Mononuclear cell (primary cell): ENCODE measurements at regions not wholly inside any gene's neighbourhood (a gene's known extent, or its start where the extent isn't known, plus 50 kb on each side); places are given as distances from the start of the nearest gene placed in this dataset.

Source experiments
- H3K27me3 ChIP-seq: 2 replicates; pipeline ENCODE4 v1.6.0; 2011; ENCODE audit warnings: low read length, control low read depth; ENCODE audit not compliant: insufficient read depth
- H3K4me1 ChIP-seq: 2 replicates; pipeline ENCODE4 v1.5.1; 2011; ENCODE audit warnings: mild to moderate bottlenecking, low read length, control low read depth; ENCODE audit not compliant: insufficient read depth
- H3K4me3 ChIP-seq: 2 replicates; pipeline ENCODE4 v1.5.1; 2011; ENCODE audit warnings: mild to moderate bottlenecking, low read length, moderate library complexity
- H3K9me3 ChIP-seq: 2 replicates; pipeline ENCODE4 v1.5.1; 2011; ENCODE audit warnings: low read depth, mild to moderate bottlenecking, control low read depth, low read length

DNA sequence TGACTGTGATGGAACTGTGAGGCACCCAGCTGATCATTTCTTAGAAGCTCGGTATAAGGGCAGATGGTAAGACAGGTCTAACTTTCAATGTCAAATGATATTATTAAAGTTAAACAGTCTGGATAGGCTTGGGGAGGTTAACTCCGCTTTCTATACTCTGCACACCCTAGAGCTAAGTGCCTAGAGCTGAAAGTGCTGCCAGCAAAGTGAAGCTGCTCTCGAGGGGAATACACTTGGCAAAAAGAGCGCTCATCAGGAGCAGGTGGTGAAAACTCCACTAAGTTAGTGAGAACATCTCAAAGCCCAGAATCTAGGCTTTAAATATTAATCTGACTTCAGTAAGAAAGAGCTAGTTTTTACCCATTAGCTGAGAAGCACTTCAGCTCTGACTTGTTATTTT is 349.6 kb upstream of the SLC30A5 start:
- peaks cover 11% of the 10 kb centered on the region for H3K4me1 ChIP-seq
- no peaks in the 10 kb centered on the region for H3K27me3 ChIP-seq
- no peaks in the 10 kb centered on the region for H3K9me3 ChIP-seq
- no peak overlapping the region for H3K4me3 ChIP-seq

DNA sequence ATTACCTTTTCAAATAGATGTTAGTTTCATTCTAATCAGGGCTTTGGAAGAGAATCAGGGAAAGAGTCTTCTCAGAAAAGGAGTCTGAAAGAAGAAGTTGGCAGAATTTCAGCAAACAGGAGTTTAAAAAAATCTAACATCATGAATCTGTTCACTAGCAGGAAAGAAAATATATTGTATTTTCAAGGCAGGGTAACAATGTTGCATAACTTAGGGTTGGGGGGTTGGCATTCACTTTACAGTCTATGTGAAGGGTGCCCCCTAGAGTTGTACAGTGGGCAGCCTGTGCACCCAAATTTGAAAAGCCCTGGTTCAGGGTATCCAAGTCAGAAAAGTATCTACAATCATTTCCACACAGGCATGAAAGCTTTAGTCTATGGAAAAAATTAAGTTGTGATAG is 348.4 kb upstream of the SLC30A5 start:
- no peaks in the 10 kb centered on the region for H3K27me3 ChIP-seq
- H3K4me3 ChIP-seq = no peak overlapping the region
- peaks cover 3% of the 10 kb centered on the region for H3K4me1 ChIP-seq
- H3K9me3 ChIP-seq = no peaks in the 10 kb centered on the region

DNA sequence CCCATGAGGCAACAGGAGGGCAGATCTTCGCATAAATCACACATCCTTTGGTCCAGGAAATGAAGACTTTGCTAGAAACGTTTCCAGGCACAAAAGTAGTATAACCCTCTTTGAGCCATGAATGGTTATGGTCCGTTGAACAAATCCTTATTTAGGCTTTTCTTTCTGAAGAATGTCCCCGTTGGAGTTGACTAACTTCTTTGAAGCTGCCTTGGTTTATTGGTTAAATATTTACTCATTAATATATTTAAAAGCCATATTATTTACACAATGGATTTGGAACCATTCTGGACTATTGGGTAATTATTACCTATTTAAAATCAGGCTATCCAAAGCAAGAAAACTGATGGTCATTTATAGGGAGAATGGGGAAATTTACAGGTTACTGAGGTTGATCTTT is 347.6 kb upstream of the SLC30A5 start:
- Histone ChIP-seq H3K4me1 (no peaks in the 10 kb centered on the region), H3K9me3 (no peaks in the 10 kb centered on the region), H3K27me3 (no peaks in the 10 kb centered on the region), H3K4me3 (no peak overlapping the region)

DNA sequence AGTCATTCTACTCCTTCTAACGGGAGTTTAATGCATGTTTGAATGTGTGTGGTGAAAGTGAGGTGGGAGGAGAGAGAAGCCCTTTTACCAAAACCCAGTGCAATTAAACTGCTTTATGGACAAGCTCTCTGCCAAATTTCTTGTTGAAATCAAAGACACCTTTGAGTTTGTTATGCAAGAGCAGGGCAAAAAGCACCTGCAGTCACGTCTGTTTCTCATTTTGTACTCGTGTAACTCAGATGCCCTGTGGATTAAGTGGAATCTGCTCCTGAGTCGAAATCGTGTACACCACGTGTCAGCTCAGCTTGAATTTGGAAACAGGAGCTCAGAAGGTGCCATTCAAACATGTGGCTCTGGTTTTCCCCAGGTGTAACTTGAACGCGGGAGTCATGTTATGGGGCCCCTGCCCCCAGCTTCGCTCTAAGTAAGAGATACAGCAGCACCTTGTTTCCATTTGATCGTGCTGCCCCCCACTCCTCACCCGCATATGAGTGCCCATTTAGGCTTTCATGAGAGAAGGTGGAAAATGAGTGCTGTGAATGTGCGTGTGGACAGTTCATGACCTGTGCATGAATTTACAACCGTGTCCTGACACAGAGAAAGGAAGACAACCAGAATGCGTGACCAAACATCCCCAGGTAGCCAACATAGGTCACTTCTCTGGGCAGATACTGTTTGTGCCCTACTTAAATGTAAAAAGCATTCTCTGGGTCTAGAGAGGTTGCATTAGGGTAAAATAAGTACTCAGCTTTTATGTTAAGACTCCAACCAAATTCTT is 347.0 kb upstream of the SLC30A5 start:
- H3K4me3 ChIP-seq = no peak overlapping the region
- H3K27me3 ChIP-seq = no peaks in the 10 kb centered on the region
- H3K4me1 ChIP-seq = no peaks in the 10 kb centered on the region
- no peaks in the 10 kb centered on the region for H3K9me3 ChIP-seq

DNA sequence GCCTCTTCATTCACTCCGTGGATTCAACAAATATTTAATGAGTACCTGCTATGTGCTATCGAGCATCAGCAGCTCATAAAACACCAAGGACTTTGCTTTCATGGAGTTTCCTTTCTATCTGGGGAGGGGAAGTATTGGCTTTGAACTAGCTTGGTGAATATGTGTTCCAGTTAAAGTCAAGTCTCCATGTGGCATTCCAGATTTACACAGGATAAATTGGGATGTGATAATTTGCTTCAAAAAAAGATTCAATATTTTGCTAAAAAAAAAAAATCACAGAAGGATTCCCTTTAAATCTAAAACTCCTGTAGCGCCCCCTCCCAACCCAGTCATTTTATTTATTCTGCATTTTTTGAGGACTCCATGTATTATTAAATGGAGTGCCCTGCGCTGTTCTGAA is 346.3 kb upstream of the SLC30A5 start:
- H3K4me1 ChIP-seq = no peaks in the 10 kb centered on the region
- H3K27me3 ChIP-seq = no peaks in the 10 kb centered on the region
- H3K9me3 ChIP-seq = no peaks in the 10 kb centered on the region

DNA sequence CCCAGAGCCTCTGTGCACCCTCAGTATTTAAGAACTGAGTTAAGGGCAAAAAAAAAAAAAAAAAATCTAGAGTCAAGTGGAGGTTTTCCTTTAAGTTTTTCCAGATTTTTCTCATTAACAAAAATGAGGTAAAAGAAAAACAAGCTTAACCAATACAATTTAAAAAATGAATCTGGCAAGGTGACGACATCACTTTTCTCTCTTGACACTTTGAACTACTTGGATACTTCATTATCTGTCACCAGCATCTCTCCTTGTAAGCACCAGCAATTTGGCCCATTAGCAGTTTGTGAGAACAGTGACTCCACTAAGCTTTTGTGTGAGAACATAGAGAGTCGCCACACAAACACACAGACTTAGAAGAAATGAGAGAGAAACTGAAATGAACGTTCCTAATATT is 345.7 kb upstream of the SLC30A5 start:
- Histone ChIP-seq H3K9me3 (no peaks in the 10 kb centered on the region), H3K4me1 (no peaks in the 10 kb centered on the region), H3K27me3 (no peaks in the 10 kb centered on the region), H3K4me3 (no peak overlapping the region)

More for the DNA sequence above, 346.3 kb upstream of the SLC30A5 start:
- H3K4me3 ChIP-seq = no peak overlapping the region

DNA sequence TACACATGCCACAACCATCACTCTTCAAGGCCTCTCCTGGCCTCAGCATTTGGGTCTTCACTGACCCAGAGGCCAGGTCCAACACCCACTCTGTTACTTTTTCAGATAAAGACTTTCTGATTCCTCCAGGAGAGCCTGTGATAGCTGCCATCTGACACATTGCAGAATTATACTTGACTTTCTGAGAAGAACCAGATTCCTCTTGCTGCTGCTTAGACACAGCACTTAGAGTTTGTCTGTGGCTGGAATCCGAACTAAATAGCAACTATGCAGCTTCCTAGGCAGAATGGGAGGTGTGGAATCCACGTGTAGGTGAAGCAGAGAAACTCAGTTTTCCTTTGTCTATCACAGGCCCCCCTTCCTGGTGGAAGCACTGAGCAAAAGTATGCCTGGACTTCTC is 344.7 kb upstream of the SLC30A5 start:
- Histone ChIP-seq H3K9me3 (no peaks in the 10 kb centered on the region), H3K4me1 (no peaks in the 10 kb centered on the region), H3K4me3 (no peak overlapping the region)

DNA sequence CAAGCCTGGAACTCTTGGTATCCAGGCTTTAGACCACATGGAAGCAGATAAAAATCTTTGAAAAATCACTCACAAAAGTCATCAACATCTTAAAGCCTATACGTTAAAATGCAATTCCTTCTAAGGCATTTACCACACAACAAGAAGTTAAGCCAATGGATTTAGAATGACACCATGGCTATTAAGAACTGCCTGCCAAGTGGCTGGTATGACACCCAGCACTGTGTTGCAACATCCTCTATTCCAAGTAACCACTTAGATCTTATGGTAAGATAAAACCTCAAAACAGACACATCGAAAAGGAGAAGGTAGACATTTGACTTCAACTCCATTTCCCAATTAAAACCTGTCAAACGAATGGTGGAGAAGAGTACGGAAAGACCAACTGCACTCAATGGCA is 344.2 kb upstream of the SLC30A5 start:
- H3K4me1 ChIP-seq = no peaks in the 10 kb centered on the region

More for the DNA sequence above, 344.7 kb upstream of the SLC30A5 start:
- no peaks in the 10 kb centered on the region for H3K27me3 ChIP-seq

DNA sequence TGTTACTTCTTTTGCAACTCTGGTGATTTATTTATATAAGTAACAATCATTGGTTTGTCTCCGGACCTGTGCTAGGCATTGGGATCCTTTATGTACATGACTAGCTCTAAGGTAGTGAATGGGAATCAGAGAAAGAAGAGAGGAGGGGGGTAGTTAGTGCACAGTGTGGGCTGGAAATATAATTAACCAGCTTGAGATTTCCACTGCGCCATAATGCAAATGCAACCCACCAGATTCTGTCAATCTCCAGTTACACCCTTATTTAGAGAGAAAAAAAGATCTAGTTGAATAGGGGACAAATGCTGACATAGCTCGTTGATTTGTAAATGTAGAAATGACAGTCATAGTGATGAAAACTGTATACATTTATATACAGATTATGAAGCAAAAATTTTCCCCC is 342.2 kb upstream of the SLC30A5 start:
- H3K9me3 ChIP-seq = no peaks in the 10 kb centered on the region
- H3K27me3 ChIP-seq = no peaks in the 10 kb centered on the region
- H3K4me1 ChIP-seq = no peaks in the 10 kb centered on the region

More for the DNA sequence above, 344.2 kb upstream of the SLC30A5 start:
- Histone ChIP-seq H3K27me3 (no peaks in the 10 kb centered on the region), H3K4me3 (no peak overlapping the region), H3K9me3 (no peaks in the 10 kb centered on the region)

DNA sequence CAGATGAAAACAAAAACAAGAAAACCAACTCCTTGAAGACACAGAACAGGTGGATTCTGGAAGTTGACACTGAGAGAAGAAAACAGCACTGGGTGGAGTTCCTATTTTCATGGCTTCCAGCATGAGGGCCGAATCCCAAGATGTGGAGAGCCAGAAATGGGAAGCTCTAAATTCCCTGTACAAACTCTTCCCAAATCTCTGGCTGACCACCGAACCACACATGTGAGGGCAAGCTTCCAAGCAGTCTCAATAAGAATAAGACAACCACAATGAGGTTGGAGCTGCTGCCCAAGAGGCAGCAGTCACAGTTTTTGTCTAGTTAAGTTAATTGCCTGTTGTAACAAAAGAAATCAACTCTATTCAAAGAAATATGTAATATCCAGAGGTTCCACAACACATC is 339.3 kb upstream of the SLC30A5 start:
- H3K27me3 ChIP-seq = no peaks in the 10 kb centered on the region
- H3K4me1 ChIP-seq = no peaks in the 10 kb centered on the region
- no peaks in the 10 kb centered on the region for H3K9me3 ChIP-seq
- H3K4me3 ChIP-seq = no peak overlapping the region

More for the DNA sequence above, 342.2 kb upstream of the SLC30A5 start:
- no peak overlapping the region for H3K4me3 ChIP-seq

DNA sequence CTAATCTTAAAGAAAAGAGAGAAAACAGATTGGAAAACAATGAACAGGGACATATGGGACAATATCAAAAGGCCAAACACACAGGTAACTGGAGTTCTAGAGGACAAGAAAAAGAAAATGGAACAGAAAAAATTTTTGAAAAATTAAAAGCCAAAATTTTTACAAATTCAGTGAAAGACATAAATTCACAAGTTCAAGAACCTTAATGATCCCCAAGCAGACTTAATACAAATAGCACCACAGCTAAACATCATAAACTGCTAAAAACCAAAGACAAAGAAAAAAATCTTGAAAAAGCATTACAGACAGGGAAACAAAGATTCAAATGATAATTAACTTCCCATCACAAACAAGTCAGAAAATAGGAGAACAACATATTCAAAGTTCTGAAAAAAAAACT is 338.5 kb upstream of the SLC30A5 start:
- Histone ChIP-seq H3K4me3 (no peak overlapping the region), H3K27me3 (no peaks in the 10 kb centered on the region), H3K9me3 (no peaks in the 10 kb centered on the region), H3K4me1 (no peaks in the 10 kb centered on the region)

DNA sequence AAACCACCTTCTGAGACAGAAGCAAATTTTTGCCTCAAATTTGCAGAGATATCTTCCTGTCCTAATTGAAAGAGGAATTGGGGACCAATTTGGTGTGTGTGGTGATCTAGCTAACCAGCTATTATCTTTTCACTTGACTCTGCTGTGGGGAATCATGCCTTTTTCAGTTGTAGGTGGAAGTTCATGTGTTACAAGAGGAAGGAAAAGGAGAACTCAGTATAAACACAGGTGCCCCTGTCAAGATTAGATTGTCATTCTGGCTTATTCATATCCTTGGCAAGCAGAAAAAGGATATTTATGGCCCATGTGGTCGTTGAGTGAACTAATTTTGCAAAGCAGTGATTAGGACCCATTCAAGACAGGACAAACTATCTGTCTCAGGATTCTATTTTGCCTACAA is 336.8 kb upstream of the SLC30A5 start:
- Histone ChIP-seq H3K4me3 (no peak overlapping the region), H3K4me1 (no peaks in the 10 kb centered on the region), H3K9me3 (no peaks in the 10 kb centered on the region), H3K27me3 (no peaks in the 10 kb centered on the region)

DNA sequence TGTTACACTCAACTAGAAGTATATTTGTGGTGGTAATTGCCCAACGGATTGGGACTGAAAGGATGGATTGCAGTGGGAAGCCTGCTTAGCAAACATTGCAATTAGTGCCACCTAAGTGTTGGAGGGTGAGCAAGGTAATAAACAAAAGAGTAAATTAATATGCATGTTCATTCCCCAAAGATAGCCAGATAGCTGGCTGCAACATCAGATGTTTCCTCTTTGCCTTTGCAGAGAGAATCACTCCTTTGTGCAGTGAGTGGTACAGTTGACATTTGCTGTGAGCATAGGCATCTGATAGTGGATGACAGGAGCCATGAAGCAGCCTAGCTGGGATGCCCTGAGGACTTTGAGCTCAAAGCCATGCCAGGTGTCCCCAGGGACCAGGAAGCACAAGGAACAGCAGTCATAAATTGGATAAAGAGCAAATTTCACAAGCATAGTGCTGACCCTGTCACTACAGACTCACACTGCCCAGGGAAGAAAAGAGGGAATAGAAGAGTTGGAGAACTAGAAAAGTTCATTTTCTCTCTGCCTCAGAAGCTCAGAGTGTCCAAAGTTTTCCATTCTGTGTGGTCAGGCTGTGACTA is 336.1 kb upstream of the SLC30A5 start:
- Histone ChIP-seq H3K4me1 (no peaks in the 10 kb centered on the region), H3K9me3 (no peaks in the 10 kb centered on the region), H3K27me3 (no peaks in the 10 kb centered on the region), H3K4me3 (no peak overlapping the region)

DNA sequence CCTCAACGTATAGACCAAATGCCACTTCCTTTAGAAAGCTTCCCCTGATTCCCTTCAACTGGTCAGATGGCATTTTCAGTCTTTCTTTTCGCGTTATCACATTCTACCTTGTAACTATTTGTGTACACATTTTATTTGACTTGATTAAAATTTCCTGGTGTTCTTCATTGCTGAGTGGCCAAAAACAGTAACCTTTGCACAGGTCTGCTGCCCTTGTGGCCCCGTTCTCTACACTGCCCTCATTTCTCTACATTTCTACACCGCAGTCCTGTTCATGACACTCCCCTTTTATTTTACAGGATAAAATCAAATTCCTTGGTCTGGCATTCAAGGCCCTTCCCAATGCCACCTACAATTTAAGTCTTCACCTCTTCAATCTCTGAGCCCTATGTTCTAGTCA is 334.2 kb upstream of the SLC30A5 start:
- H3K9me3 ChIP-seq = no peaks in the 10 kb centered on the region
- H3K27me3 ChIP-seq = no peaks in the 10 kb centered on the region
- no peak overlapping the region for H3K4me3 ChIP-seq
- H3K4me1 ChIP-seq = no peaks in the 10 kb centered on the region

DNA sequence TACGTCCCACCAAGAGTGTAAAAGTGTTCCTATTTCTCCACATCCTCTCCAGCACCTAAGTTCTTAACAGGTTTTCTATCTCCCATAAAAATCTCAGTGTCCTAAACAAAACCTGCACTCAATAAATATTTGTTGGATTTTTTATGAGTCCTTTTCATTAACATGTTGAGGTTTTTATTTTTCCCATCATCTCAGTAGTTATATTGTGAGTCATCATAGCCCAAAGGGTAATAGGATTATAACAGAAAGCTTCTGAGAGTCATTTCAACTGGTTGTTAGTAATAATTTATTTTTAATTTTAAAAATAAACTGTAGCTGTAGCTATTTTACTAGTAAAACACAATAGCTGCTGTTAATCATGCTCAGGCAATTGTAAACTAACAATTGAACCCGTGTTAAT is 331.6 kb upstream of the SLC30A5 start:
- Histone ChIP-seq H3K9me3 (no peaks in the 10 kb centered on the region), H3K4me1 (no peaks in the 10 kb centered on the region), H3K4me3 (no peak overlapping the region), H3K27me3 (no peaks in the 10 kb centered on the region)

DNA sequence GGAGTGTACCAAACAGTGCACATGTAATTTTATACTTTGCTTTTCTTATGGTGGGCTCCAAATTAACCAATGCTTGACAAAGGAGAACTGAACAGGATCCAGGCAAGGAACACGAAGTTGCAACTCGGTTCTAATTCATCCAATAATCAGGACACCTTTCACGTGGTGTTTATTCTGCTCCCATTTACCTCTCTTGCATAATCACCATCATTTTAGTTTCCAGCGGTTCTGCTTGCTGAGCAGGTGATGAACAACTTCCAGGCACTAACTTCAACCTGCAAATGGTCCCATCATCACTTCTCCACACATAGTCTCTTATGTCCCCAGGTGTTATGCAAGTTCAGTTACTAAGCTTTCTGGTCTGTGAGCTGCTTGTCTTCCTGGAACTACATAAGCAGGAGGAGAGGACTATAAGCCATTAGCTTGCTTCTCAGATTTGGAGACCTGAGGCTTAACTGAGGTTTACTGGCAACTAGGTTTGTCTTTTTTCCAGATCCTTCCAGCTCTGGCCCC is 326.8 kb upstream of the SLC30A5 start:
- no peak overlapping the region for H3K4me3 ChIP-seq
- no peaks in the 10 kb centered on the region for H3K4me1 ChIP-seq
- H3K9me3 ChIP-seq = no peaks in the 10 kb centered on the region
- no peaks in the 10 kb centered on the region for H3K27me3 ChIP-seq
